Gastroesophageal sphincter (tissue), 4 donors: ENCODE measurements at regions not wholly inside any gene's neighbourhood (a gene's known extent, or its start where the extent isn't known, plus 50 kb on each side); places are given as distances from the start of the nearest gene placed in this dataset.

Source experiments
- ATAC-seq: fragments of 150-250 bp; one replicate; pipeline ENCODE4 v1.9.1; 2016; ENCODE audit warnings: mild to moderate bottlenecking, moderate library complexity
- H3K27ac ChIP-seq, 4 donors: fragments of 200-600 bp; sonication (generic) in 3 of 4; 1 replicate in 3 of 4; 2 replicates in 1 of 4; pipeline ENCODE4 v1.5.1; 2016 to 2019
- H3K27me3 ChIP-seq: fragments of 200-600 bp; sonication (generic); one replicate; pipeline ENCODE4 v1.5.1; 2019
- H3K36me3 ChIP-seq, 2 donors: fragments of 200-600 bp; sonication (generic); one replicate each; pipeline ENCODE4 v1.5.1; 2019; ENCODE audit warnings: control low read depth in 1 of 2
- H3K4me1 ChIP-seq, 3 donors: fragments of 200-600 bp; sonication (generic); 1 replicate in 2 of 3; 2 replicates in 1 of 3; pipeline ENCODE4 v1.5.1; 2016 to 2019; ENCODE audit warnings: control low read depth in 2 of 3
- H3K4me3 ChIP-seq, 2 donors: fragments of 200-600 bp; sonication (generic); one replicate each; pipeline ENCODE4 v1.5.1; 2019; ENCODE audit warnings: mild to moderate bottlenecking in 1 of 2, moderate library complexity in 1 of 2
- H3K9me3 ChIP-seq, 3 donors: fragments of 200-600 bp; sonication (generic); one replicate each; pipeline ENCODE4 v1.5.1; 2017 to 2019; ENCODE audit warnings: control low read depth in 2 of 3
- CTCF ChIP-seq, 4 experiments: fragments of 200-600 bp in 2 of 4; fragments of 450-650 bp in 2 of 4; sonication (generic) in 1 of 4; IDR thresholded peaks; one replicate each; pipeline ENCODE4 v1.5.1; 2017 to 2019; ENCODE audit warnings: antibody characterized with exemption in 4 of 4, mild to moderate bottlenecking in 2 of 4, moderate library complexity in 2 of 4
- EP300 ChIP-seq: sonication (generic); formaldehyde crosslinking; IDR thresholded peaks from one replicate; pipeline ENCODE4 v1.6.1; 2017; ENCODE audit warnings: antibody characterized with exemption, mild to moderate bottlenecking
- POLR2A ChIP-seq, 2 donors: fragments of 450-650 bp; IDR thresholded peaks; one replicate each; pipeline ENCODE4 v1.6.1; 2017; ENCODE audit warnings: antibody characterized with exemption in 2 of 2, mild to moderate bottlenecking in 2 of 2, moderate library complexity in 1 of 2
- POLR2AphosphoS5 ChIP-seq: sonication (generic); formaldehyde crosslinking; IDR thresholded peaks from one replicate; pipeline ENCODE4 v1.6.1; 2017; ENCODE audit warnings: antibody characterized with exemption
- WGBS, 2 donors: methylation state at CpG; one replicate each; pipeline ENCODE4 v1.1.5; 2018; ENCODE audit warnings: low coverage in 1 of 2; 5-methylcytosine and 5-hydroxymethylcytosine counted together

GRCh38 chr18:65349635-65350034 is 401.2 kb upstream of the CDH7 start:
- TF ChIP-seq POLR2A (IDR thresholded peaks at IDR 0.05) = no peak
- TF ChIP-seq EP300 = no peak
- TF ChIP-seq CTCF (IDR thresholded peaks at IDR 0.05) = no peak
- no peak for TF ChIP-seq POLR2AphosphoS5
- no peak for ATAC-seq
- H3K4me3 ChIP-seq = no peak overlapping the region
- H3K27me3 ChIP-seq = no peaks in the 10 kb centered on the region
- no peaks in the 10 kb centered on the region for H3K9me3 ChIP-seq
- H3K27ac ChIP-seq = no peak overlapping the region
- H3K4me1 ChIP-seq = no peaks in the 10 kb centered on the region
- no peaks in the 10 kb centered on the region for H3K36me3 ChIP-seq
- WGBS, 2 donors = 83 to 84% methylated on average over 2 of the region's 2 CpGs

GRCh38 chr18:65347446-65347845 is 403.4 kb upstream of the CDH7 start:
- Histone ChIP-seq H3K4me3 (no peak overlapping the region), H3K27me3 (no peaks in the 10 kb centered on the region), H3K9me3 (no peaks in the 10 kb centered on the region), H3K36me3 (no peaks in the 10 kb centered on the region), H3K4me1 (no peaks in the 10 kb centered on the region), H3K27ac (no peak overlapping the region)
- no peak for TF ChIP-seq POLR2AphosphoS5
- TF ChIP-seq POLR2A (IDR thresholded peaks at IDR 0.05) = no peak
- no peak for TF ChIP-seq EP300
- no peak for ATAC-seq
- WGBS, 2 donors = 37 to 76% methylated on average over 2 to 6 of the region's 6 CpGs

GRCh38 chr18:65346086-65346485 is 404.7 kb upstream of the CDH7 start:
- TF ChIP-seq POLR2AphosphoS5 = no peak
- no peak for TF ChIP-seq CTCF (IDR thresholded peaks at IDR 0.05)
- no peak for TF ChIP-seq EP300
- TF ChIP-seq POLR2A (IDR thresholded peaks at IDR 0.05) = no peak
- Histone ChIP-seq H3K36me3 (no peaks in the 10 kb centered on the region), H3K4me3 (no peak overlapping the region), H3K27ac (no peak overlapping the region), H3K4me1 (no peaks in the 10 kb centered on the region), H3K9me3 (no peaks in the 10 kb centered on the region), H3K27me3 (no peaks in the 10 kb centered on the region)
- no peak for ATAC-seq
- WGBS, 2 donors = 70 to 75% methylated on average over 2 to 3 of the region's 3 CpGs

GRCh38 chr18:65343571-65343970 is 407.2 kb upstream of the CDH7 start:
- no peak for TF ChIP-seq POLR2A (IDR thresholded peaks at IDR 0.05)
- no peak for TF ChIP-seq POLR2AphosphoS5
- TF ChIP-seq CTCF (IDR thresholded peaks at IDR 0.05) = no peak
- no peak for TF ChIP-seq EP300
- H3K9me3 ChIP-seq = no peaks in the 10 kb centered on the region
- no peak overlapping the region for H3K27ac ChIP-seq
- ATAC-seq = no peak
- WGBS, 2 donors = 89 to 90% methylated on average over 4 of the region's 5 CpGs
- no peaks in the 10 kb centered on the region for H3K27me3 ChIP-seq
- H3K4me3 ChIP-seq = no peak overlapping the region
- no peaks in the 10 kb centered on the region for H3K4me1 ChIP-seq
- no peaks in the 10 kb centered on the region for H3K36me3 ChIP-seq

- no peak overlapping the region for H3K27ac ChIP-seq
- no peak for ATAC-seq
Measured at GRCh38 chr18:65336411-65336810, 414.4 kb upstream of the CDH7 start.

GRCh38 chr18:65329010-65329409 is 421.8 kb upstream of the CDH7 start:
- no peak overlapping the region for H3K27ac ChIP-seq
- no peaks in the 10 kb centered on the region for H3K27me3 ChIP-seq
- H3K9me3 ChIP-seq = no peaks in the 10 kb centered on the region
- no peaks in the 10 kb centered on the region for H3K4me1 ChIP-seq
- no peak overlapping the region for H3K4me3 ChIP-seq
- 40 to 70% methylated on average over 2 of the region's 2 CpGs for WGBS, 2 donors
- no peak for ATAC-seq
- H3K36me3 ChIP-seq = no peaks in the 10 kb centered on the region
- TF ChIP-seq POLR2AphosphoS5 (no peak), EP300 (no peak)

More at GRCh38 chr18:65336411-65336810, 414.4 kb upstream of the CDH7 start:
- TF ChIP-seq POLR2AphosphoS5 = no peak
- no peak for TF ChIP-seq POLR2A (IDR thresholded peaks at IDR 0.05)
- no peak overlapping the region for H3K4me3 ChIP-seq
- WGBS, 2 donors = 85 to 98% methylated on average over 3 of the region's 3 CpGs
- no peaks in the 10 kb centered on the region for H3K9me3 ChIP-seq
- H3K36me3 ChIP-seq = no peaks in the 10 kb centered on the region
- no peaks in the 10 kb centered on the region for H3K27me3 ChIP-seq
- H3K4me1 ChIP-seq = no peaks in the 10 kb centered on the region

- no peak for ATAC-seq
- Histone ChIP-seq H3K36me3 (no peaks in the 10 kb centered on the region), H3K4me1 (no peaks in the 10 kb centered on the region)
Measured at GRCh38 chr18:65326805-65327204, 424.0 kb upstream of the CDH7 start.

More at GRCh38 chr18:65326805-65327204, 424.0 kb upstream of the CDH7 start:
- Histone ChIP-seq H3K9me3 (no peaks in the 10 kb centered on the region), H3K27ac (no peak overlapping the region), H3K4me3 (no peak overlapping the region), H3K27me3 (no peaks in the 10 kb centered on the region)
- TF ChIP-seq EP300 (no peak), POLR2AphosphoS5 (no peak), POLR2A (IDR thresholded peaks at IDR 0.05) (no peak), CTCF (IDR thresholded peaks at IDR 0.05) (no peak)
